ENCODE measurements at regions not wholly inside any gene's neighbourhood (a gene's known extent, or its start where the extent isn't known, plus 50 kb on each side); places are given as distances from the start of the nearest gene placed in this dataset.

- no peak overlapping the region for H3K4me3 ChIP-seq (ENCODE audit: low read depth, low read length)
- no peak for DNase-seq (ENCODE audit: low read depth)
- no peak for TF ChIP-seq POLR2A (IDR thresholded peaks at IDR 0.05; ENCODE audit: extremely low read depth, insufficient read length)
- TF ChIP-seq CTCF (IDR thresholded peaks at IDR 0.05; ENCODE audit: low read depth, low read length), result no peak
- no peak for TF ChIP-seq MAX (IDR thresholded peaks at IDR 0.05; ENCODE audit: low read depth, low read length)
- TF ChIP-seq MYC (IDR thresholded peaks at IDR 0.05; ENCODE audit: low read depth, low read length), result no peak
These were observed 1504.5 kb downstream of the AACS start for GRCh38 chr12:126569706-126570105.

- no peak overlapping the region for H3K4me3 ChIP-seq (ENCODE audit: low read depth, low read length)
- TF ChIP-seq MYC (IDR thresholded peaks at IDR 0.05; ENCODE audit: low read depth, low read length) (no peak), POLR2A (IDR thresholded peaks at IDR 0.05; ENCODE audit: extremely low read depth, insufficient read length) (no peak), CTCF (IDR thresholded peaks at IDR 0.05; ENCODE audit: low read depth, low read length) (no peak), MAX (IDR thresholded peaks at IDR 0.05; ENCODE audit: low read depth, low read length) (no peak)
- DNase-seq (ENCODE audit: low read depth), result no peak
These were observed 1505.3 kb downstream of the AACS start for GRCh38 chr12:126570566-126570965.

GRCh38 chr12:126572170-126572569 lies 1506.9 kb downstream of the AACS start:
- no peak for DNase-seq (ENCODE audit: low read depth)
- no peak overlapping the region for H3K4me3 ChIP-seq (ENCODE audit: low read depth, low read length)
- no peak for TF ChIP-seq POLR2A (IDR thresholded peaks at IDR 0.05; ENCODE audit: extremely low read depth, insufficient read length)
- no peak for TF ChIP-seq CTCF (IDR thresholded peaks at IDR 0.05; ENCODE audit: low read depth, low read length)
- no peak for TF ChIP-seq MYC (IDR thresholded peaks at IDR 0.05; ENCODE audit: low read depth, low read length)
- TF ChIP-seq MAX (IDR thresholded peaks at IDR 0.05; ENCODE audit: low read depth, low read length), result no peak

- no peak for TF ChIP-seq MYC (IDR thresholded peaks at IDR 0.05; ENCODE audit: low read depth, low read length)
- no peak for TF ChIP-seq MAX (IDR thresholded peaks at IDR 0.05; ENCODE audit: low read depth, low read length)
- no peak for TF ChIP-seq CTCF (IDR thresholded peaks at IDR 0.05; ENCODE audit: low read depth, low read length)
- no peak for TF ChIP-seq POLR2A (IDR thresholded peaks at IDR 0.05; ENCODE audit: extremely low read depth, insufficient read length)
- H3K4me3 ChIP-seq (ENCODE audit: low read depth, low read length), result no peak overlapping the region
- DNase-seq (ENCODE audit: low read depth), result no peak
These were observed 1516.4 kb downstream of the AACS start for GRCh38 chr12:126581655-126582054.

GRCh38 chr12:126582231-126582630 lies 1517.0 kb downstream of the AACS start:
- no peak for DNase-seq (ENCODE audit: low read depth)
- H3K4me3 ChIP-seq (ENCODE audit: low read depth, low read length), result no peak overlapping the region
- TF ChIP-seq CTCF (IDR thresholded peaks at IDR 0.05; ENCODE audit: low read depth, low read length) (no peak), POLR2A (IDR thresholded peaks at IDR 0.05; ENCODE audit: extremely low read depth, insufficient read length) (no peak), MAX (IDR thresholded peaks at IDR 0.05; ENCODE audit: low read depth, low read length) (no peak), MYC (IDR thresholded peaks at IDR 0.05; ENCODE audit: low read depth, low read length) (no peak)
